WTC11 (cell line): ENCODE measurements at regions not wholly inside any gene's neighbourhood (a gene's known extent, or its start where the extent isn't known, plus 50 kb on each side); places are given as distances from the start of the nearest gene placed in this dataset.

Source experiments
- ATAC-seq: fragments of 200-7000 bp; cut with Tn5 transposase; 2 replicates; pipeline ENCODE4 v1.10.0; 2021; ENCODE audit warnings: mild to moderate bottlenecking, moderate library complexity
- CTCF ChIA-PET: fragments of 300-600 bp; sonication (Branson Sonifier 250); formaldehyde crosslinking; loops from one replicate; lab custom pipeline; 2021; ENCODE audit warnings: antibody characterized with exemption; lab: Charles Lee
- POLR2A ChIA-PET: fragments of 350-600 bp; sonication (Branson Sonifier 250); formaldehyde crosslinking; loops from one replicate; lab custom pipeline; 2021; ENCODE audit warnings: antibody characterized with exemption; lab: Charles Lee
- DNase-seq: peaks from one replicate; pipeline ENCODE4 v3.0.0; 2021; ENCODE audit warnings: low spot score
- H3K27ac Mint-ChIP-seq: 2 replicates; pipeline ENCODE4 v1.8.0; 2021; ENCODE audit warnings: mixed read lengths
- H3K27me3 Mint-ChIP-seq: 2 replicates; pipeline ENCODE4 v1.8.0; 2021; ENCODE audit warnings: low read depth, mild to moderate bottlenecking, moderate library complexity, mixed read lengths
- H3K36me3 Mint-ChIP-seq: 2 replicates; pipeline ENCODE4 v1.8.0; 2021; ENCODE audit warnings: mixed read lengths
- H3K4me1 Mint-ChIP-seq: 2 replicates; pipeline ENCODE4 v1.8.0; 2022; ENCODE audit warnings: mixed read lengths
- H3K4me3 Mint-ChIP-seq: 2 replicates; pipeline ENCODE4 v1.8.0; 2021; ENCODE audit warnings: mild to moderate bottlenecking, moderate library complexity, mixed read lengths
- H3K9me3 Mint-ChIP-seq: 2 replicates; pipeline ENCODE4 v1.8.0; 2021; ENCODE audit warnings: mixed read lengths
- ATF3 ChIP-seq: sonication (generic); formaldehyde crosslinking; conservative IDR thresholded peaks from 2 replicates; pipeline ENCODE4 v1.8.1; 2022; ENCODE audit warnings: mild to moderate bottlenecking, missing genetic modification reagents
- ATF6 ChIP-seq: sonication (generic); formaldehyde crosslinking; IDR thresholded peaks from 2 replicates; pipeline ENCODE4 v1.8.1; 2023; ENCODE audit warnings: mild to moderate bottlenecking, missing genetic modification reagents
- E2F5 ChIP-seq: sonication (generic); formaldehyde crosslinking; IDR thresholded peaks from 2 replicates; pipeline ENCODE4 v1.8.1; 2022; ENCODE audit warnings: mild to moderate bottlenecking, moderate library complexity, missing genetic modification reagents
- FOXJ3 ChIP-seq: sonication (generic); formaldehyde crosslinking; IDR thresholded peaks from 2 replicates; pipeline ENCODE4 v1.9.0; 2021; ENCODE audit warnings: missing genetic modification reagents, mild to moderate bottlenecking, borderline replicate concordance
- FOXP4 ChIP-seq: sonication (generic); formaldehyde crosslinking; IDR thresholded peaks from 2 replicates; pipeline ENCODE4 v1.8.0; 2022; ENCODE audit warnings: mild to moderate bottlenecking, missing genetic modification reagents
- GRHL2 ChIP-seq: fragments of 250-450 bp; sonication (Bioruptor Pico); IDR thresholded peaks from 2 replicates; pipeline ENCODE4 v1.8.0; 2022; ENCODE audit warnings: mild to moderate bottlenecking, moderate library complexity; ENCODE audit not compliant: insufficient replicate concordance, severe bottlenecking
- HMGA2 ChIP-seq: fragments of 250-450 bp; sonication (Bioruptor Pico); IDR thresholded peaks from 2 replicates; pipeline ENCODE4 v1.4.0; 2021; ENCODE audit warnings: mild to moderate bottlenecking, moderate library complexity
- IRF2 ChIP-seq: sonication (generic); formaldehyde crosslinking; IDR thresholded peaks from 2 replicates; pipeline ENCODE4 v1.8.0; 2022; ENCODE audit warnings: low read depth, missing genetic modification reagents, borderline replicate concordance
- MYBL2 ChIP-seq: sonication (generic); formaldehyde crosslinking; IDR thresholded peaks from 2 replicates; pipeline ENCODE4 v1.8.1; 2023; ENCODE audit warnings: mild to moderate bottlenecking, moderate library complexity, missing genetic modification reagents
- PRRX2 ChIP-seq: fragments of 250-450 bp; sonication (Bioruptor Pico); IDR thresholded peaks from 2 replicates; pipeline ENCODE4 v1.8.0; 2021; ENCODE audit warnings: mild to moderate bottlenecking
- SOX15 ChIP-seq: fragments of 250-450 bp; sonication (Bioruptor Pico); IDR thresholded peaks from 2 replicates; pipeline ENCODE4 v1.9.0; 2021; ENCODE audit warnings: mild to moderate bottlenecking
- STAT6 ChIP-seq: sonication (generic); formaldehyde crosslinking; conservative IDR thresholded peaks from 2 replicates; pipeline ENCODE4 v1.8.1; 2023; ENCODE audit warnings: mild to moderate bottlenecking, low read depth, missing genetic modification reagents, moderate library complexity
- TCF7 ChIP-seq: sonication (generic); formaldehyde crosslinking; IDR thresholded peaks from 2 replicates; pipeline ENCODE4 v1.8.0; 2022; ENCODE audit warnings: mild to moderate bottlenecking, low read depth, missing genetic modification reagents, moderate library complexity
- ZNF263 ChIP-seq: sonication (generic); formaldehyde crosslinking; IDR thresholded peaks from 2 replicates; pipeline ENCODE4 v1.8.1; 2022; ENCODE audit warnings: low read depth, mild to moderate bottlenecking, moderate library complexity, missing genetic modification reagents
- ZNF416 ChIP-seq: fragments of 250-450 bp; sonication (Bioruptor Pico); IDR thresholded peaks from 2 replicates; pipeline ENCODE4 v1.9.0; 2021; ENCODE audit warnings: mild to moderate bottlenecking, inconsistent platforms
- ZNF423 ChIP-seq: fragments of 250-450 bp; sonication (Bioruptor Pico); IDR thresholded peaks from 2 replicates; pipeline ENCODE4 v2.1.2; 2022; ENCODE audit warnings: mild to moderate bottlenecking, moderate library complexity
- ZNF671 ChIP-seq: fragments of 250-450 bp; sonication (Bioruptor Pico); IDR thresholded peaks from 2 replicates; pipeline ENCODE4 v1.8.0; 2021; ENCODE audit warnings: mild to moderate bottlenecking

GRCh38 chr13:105116966-105117365 lies 1418.5 kb downstream of the EFNB2 start (continued):
- TF ChIP-seq FOXP4 (CRISPR knock-in tag) (no peak), PRRX2 (no peak), ZNF671 (no peak), E2F5 (CRISPR knock-in tag) (no peak), HMGA2 (CRISPR knock-in tag) (no peak), ZNF423 (no peak)
- TF ChIP-seq, all 79 proteins: peak for 0

GRCh38 chr13:105112561-105112960 lies 1422.9 kb downstream of the EFNB2 start:
- Mint-ChIP-seq H3K9me3 (peaks cover 17% of the 10 kb centered on the region), H3K27ac (no peak overlapping the region), H3K4me1 (peaks cover 7% of the 10 kb centered on the region), H3K4me3 (no peak overlapping the region), H3K36me3 (no peaks in the 10 kb centered on the region), H3K27me3 (no peaks in the 10 kb centered on the region)
- ChIA-PET POLR2A (no interaction called here), CTCF (no interaction called here)
- ATAC-seq (no peak), DNase-seq (no peak)
- TF ChIP-seq MYBL2 (CRISPR knock-in tag) (no peak), TCF7 (CRISPR knock-in tag) (no peak), GRHL2 (no peak), FOXJ3 (no peak), SOX15 (no peak), ATF3 (CRISPR knock-in tag) (no peak), STAT6 (CRISPR knock-in tag) (no peak), ZNF416 (no peak)

- ATAC-seq, result peak; percentile 85
- POLR2A ChIA-PET, result no interaction called here
- peaks cover 19% of the 10 kb centered on the region for H3K9me3 Mint-ChIP-seq
Measured at GRCh38 chr13:105107781-105108180, 1427.7 kb downstream of the EFNB2 start.

More at GRCh38 chr13:105107781-105108180, 1427.7 kb downstream of the EFNB2 start:
- Mint-ChIP-seq H3K4me3 (no peak overlapping the region), H3K4me1 (peaks cover 36% of the 10 kb centered on the region), H3K27me3 (no peaks in the 10 kb centered on the region), H3K36me3 (peaks cover 5% of the 10 kb centered on the region; the same call in 1 of the 2 replicates), H3K27ac (peak overlapping the region; percentile 81)
- DNase-seq, result no peak
- TF ChIP-seq ATF6 (CRISPR knock-in tag), result no peak
- no peak for TF ChIP-seq IRF2 (CRISPR knock-in tag)
- TF ChIP-seq ZNF263 (CRISPR knock-in tag), result no peak
- CTCF ChIA-PET, result no interaction called here
